ENCODE measurements at regions not wholly inside any gene's neighbourhood (a gene's known extent, or its start where the extent isn't known, plus 50 kb on each side); places are given as distances from the start of the nearest gene placed in this dataset.

DNA sequence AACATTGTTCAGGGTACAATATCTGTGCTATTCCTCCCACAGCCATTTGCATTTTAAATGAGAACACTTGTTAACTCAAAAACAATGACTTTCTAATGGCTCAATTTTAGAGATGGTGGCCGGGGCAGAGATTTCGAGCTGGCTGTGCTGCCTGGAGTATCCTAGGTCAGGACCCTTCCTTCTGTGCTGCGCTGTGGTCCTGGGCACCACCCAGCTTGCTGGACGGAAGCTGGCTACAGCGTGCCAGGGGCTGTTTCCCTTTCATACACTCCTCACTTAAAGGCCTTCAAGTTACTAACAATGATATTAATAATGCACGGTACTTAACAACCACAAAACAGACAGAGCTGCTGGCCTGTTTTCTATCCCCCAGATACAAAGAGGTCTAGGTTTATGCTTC is 194.4 kb upstream of the CST7 start:
- H3K36me3 ChIP-seq (ENCODE audit: control insufficient read depth, insufficient read depth, low read length): no peaks in the 10 kb centered on the region
- no peak for TF ChIP-seq TCF7L2 (IDR thresholded peaks at IDR 0.05; ENCODE audit: low read depth, low read length)
- TF ChIP-seq, protein P1, sequence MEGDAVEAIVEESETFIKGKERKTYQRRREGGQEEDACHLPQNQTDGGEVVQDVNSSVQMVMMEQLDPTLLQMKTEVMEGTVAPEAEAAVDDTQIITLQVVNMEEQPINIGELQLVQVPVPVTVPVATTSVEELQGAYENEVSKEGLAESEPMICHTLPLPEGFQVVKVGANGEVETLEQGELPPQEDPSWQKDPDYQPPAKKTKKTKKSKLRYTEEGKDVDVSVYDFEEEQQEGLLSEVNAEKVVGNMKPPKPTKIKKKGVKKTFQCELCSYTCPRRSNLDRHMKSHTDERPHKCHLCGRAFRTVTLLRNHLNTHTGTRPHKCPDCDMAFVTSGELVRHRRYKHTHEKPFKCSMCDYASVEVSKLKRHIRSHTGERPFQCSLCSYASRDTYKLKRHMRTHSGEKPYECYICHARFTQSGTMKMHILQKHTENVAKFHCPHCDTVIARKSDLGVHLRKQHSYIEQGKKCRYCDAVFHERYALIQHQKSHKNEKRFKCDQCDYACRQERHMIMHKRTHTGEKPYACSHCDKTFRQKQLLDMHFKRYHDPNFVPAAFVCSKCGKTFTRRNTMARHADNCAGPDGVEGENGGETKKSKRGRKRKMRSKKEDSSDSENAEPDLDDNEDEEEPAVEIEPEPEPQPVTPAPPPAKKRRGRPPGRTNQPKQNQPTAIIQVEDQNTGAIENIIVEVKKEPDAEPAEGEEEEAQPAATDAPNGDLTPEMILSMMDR (IDR thresholded peaks at IDR 0.05): no peak
- TF ChIP-seq SIN3A (IDR thresholded peaks at IDR 0.05; ENCODE audit: borderline replicate concordance, insufficient read depth, low read depth, low read length): no peak
- TF ChIP-seq, protein P2, sequence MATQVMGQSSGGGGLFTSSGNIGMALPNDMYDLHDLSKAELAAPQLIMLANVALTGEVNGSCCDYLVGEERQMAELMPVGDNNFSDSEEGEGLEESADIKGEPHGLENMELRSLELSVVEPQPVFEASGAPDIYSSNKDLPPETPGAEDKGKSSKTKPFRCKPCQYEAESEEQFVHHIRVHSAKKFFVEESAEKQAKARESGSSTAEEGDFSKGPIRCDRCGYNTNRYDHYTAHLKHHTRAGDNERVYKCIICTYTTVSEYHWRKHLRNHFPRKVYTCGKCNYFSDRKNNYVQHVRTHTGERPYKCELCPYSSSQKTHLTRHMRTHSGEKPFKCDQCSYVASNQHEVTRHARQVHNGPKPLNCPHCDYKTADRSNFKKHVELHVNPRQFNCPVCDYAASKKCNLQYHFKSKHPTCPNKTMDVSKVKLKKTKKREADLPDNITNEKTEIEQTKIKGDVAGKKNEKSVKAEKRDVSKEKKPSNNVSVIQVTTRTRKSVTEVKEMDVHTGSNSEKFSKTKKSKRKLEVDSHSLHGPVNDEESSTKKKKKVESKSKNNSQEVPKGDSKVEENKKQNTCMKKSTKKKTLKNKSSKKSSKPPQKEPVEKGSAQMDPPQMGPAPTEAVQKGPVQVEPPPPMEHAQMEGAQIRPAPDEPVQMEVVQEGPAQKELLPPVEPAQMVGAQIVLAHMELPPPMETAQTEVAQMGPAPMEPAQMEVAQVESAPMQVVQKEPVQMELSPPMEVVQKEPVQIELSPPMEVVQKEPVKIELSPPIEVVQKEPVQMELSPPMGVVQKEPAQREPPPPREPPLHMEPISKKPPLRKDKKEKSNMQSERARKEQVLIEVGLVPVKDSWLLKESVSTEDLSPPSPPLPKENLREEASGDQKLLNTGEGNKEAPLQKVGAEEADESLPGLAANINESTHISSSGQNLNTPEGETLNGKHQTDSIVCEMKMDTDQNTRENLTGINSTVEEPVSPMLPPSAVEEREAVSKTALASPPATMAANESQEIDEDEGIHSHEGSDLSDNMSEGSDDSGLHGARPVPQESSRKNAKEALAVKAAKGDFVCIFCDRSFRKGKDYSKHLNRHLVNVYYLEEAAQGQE (IDR thresholded peaks at IDR 0.05; ENCODE audit: insufficient read depth in 1 of 2, low read depth in 2 of 2, low read length in 1 of 2): no peak
- intact Hi-C loops (cut with micrococcal nuclease; ENCODE audit: unreplicated experiment): no loop called here
- CTCF ChIA-PET: no interaction called here
- ATAC-seq (no peak), DNase-seq (ENCODE audit: low read depth, low spot score) (no peak)
- in situ Hi-C loops (cut with HindIII; ENCODE audit: low pct_unique_long_range_greater_than_20kb, low sequenced_read_pairs): no loop called here
- POLR2A ChIA-PET: no interaction called here
- H3K27ac ChIP-seq (ENCODE audit: low read length): no peak overlapping the region
- H3K4me1 ChIP-seq (ENCODE audit: control insufficient read depth, insufficient read depth, low read length): no peaks in the 10 kb centered on the region
- no peaks in the 10 kb centered on the region for H3K9me3 ChIP-seq (ENCODE audit: control insufficient read depth, insufficient read depth, low read depth, low read length)
- 0 out of 2 replicates have a peak, but pooled peaks cover 5% of the 10 kb centered on the region for H3K27me3 ChIP-seq (ENCODE audit: control insufficient read depth, insufficient read depth, low read length)
- H3K4me3 ChIP-seq (ENCODE audit: low read depth in 2 of 2, low read length in 2 of 2): no peak overlapping the region
- no TSS peak for BruUV-seq (replicated peaks)

DNA sequence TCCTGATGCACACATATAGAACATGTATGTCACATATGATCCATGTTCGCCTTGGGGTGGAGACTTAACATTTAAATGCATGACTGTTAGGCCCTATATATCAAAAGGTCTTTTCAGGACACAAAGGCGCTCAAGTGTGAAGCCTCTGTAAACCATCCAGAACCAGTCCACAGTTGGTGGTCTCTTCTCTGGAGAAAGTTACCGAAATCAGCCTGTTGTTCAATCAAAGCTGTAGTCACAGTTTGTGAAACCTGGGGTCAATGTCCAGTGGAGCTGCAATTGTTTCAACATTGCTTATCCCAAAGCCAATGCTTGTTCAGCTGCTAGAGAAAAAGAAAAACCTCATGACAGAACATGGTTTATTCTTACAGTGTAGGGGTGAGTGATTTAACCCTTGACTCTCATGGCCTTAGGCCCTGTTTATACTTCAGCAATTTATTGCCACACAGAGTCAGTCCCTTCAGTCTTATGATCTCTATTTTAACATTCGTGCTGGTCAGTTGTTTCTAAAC is 193.6 kb upstream of the CST7 start:
- BruUV-seq (replicated peaks): no TSS peak
- Histone ChIP-seq H3K27me3 (ENCODE audit: control insufficient read depth, insufficient read depth, low read length) (0 out of 2 replicates have a peak, but pooled peaks cover 5% of the 10 kb centered on the region), H3K27ac (ENCODE audit: low read length) (no peak overlapping the region), H3K9me3 (ENCODE audit: control insufficient read depth, insufficient read depth, low read depth, low read length) (no peaks in the 10 kb centered on the region), H3K36me3 (ENCODE audit: control insufficient read depth, insufficient read depth, low read length) (no peaks in the 10 kb centered on the region), H3K4me3 (ENCODE audit: low read depth in 2 of 2, low read length in 2 of 2) (no peak overlapping the region), H3K4me1 (ENCODE audit: control insufficient read depth, insufficient read depth, low read length) (no peaks in the 10 kb centered on the region)
- in situ Hi-C loops (cut with HindIII; ENCODE audit: low pct_unique_long_range_greater_than_20kb, low sequenced_read_pairs): no loop called here
- no peak for ATAC-seq
- ChIA-PET POLR2A (no interaction called here), CTCF (no interaction called here)
- intact Hi-C loops (cut with micrococcal nuclease; ENCODE audit: unreplicated experiment): no loop called here
- no peak for DNase-seq (ENCODE audit: low read depth, low spot score)
- TF ChIP-seq, protein P2 (IDR thresholded peaks at IDR 0.05; ENCODE audit: insufficient read depth in 1 of 2, low read depth in 2 of 2, low read length in 1 of 2): no peak
- TF ChIP-seq TCF7L2 (IDR thresholded peaks at IDR 0.05; ENCODE audit: low read depth, low read length) (no peak), POLR2AphosphoS5 (IDR thresholded peaks at IDR 0.05; ENCODE audit: low read depth, low read length) (no peak), SIN3A (IDR thresholded peaks at IDR 0.05; ENCODE audit: borderline replicate concordance, insufficient read depth, low read depth, low read length) (no peak)
- TF ChIP-seq, protein P1 (IDR thresholded peaks at IDR 0.05): no peak
